ENCODE measurements at regions not wholly inside any gene's neighbourhood (a gene's known extent, or its start where the extent isn't known, plus 50 kb on each side); places are given as distances from the start of the nearest gene placed in this dataset.

DNA sequence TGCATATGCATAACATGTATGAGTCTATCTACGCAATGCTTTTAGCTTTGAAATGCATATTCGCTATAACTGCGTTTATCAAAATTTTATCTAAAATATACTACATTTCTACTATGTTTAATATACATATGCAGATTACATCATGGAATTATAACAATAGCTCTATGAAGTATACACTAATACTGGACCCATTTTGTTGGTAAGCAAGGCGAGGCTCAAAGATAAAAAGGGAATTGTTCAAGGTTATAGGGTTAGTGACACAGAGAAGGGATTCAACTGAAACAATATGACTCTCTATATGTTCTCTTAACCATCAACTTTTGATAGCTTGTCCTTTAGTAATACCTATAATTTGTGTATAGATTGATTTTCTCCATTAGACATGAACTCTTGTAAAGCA lies 60.9 kb upstream of the SMIM36 start:
- TF ChIP-seq, protein P1, sequence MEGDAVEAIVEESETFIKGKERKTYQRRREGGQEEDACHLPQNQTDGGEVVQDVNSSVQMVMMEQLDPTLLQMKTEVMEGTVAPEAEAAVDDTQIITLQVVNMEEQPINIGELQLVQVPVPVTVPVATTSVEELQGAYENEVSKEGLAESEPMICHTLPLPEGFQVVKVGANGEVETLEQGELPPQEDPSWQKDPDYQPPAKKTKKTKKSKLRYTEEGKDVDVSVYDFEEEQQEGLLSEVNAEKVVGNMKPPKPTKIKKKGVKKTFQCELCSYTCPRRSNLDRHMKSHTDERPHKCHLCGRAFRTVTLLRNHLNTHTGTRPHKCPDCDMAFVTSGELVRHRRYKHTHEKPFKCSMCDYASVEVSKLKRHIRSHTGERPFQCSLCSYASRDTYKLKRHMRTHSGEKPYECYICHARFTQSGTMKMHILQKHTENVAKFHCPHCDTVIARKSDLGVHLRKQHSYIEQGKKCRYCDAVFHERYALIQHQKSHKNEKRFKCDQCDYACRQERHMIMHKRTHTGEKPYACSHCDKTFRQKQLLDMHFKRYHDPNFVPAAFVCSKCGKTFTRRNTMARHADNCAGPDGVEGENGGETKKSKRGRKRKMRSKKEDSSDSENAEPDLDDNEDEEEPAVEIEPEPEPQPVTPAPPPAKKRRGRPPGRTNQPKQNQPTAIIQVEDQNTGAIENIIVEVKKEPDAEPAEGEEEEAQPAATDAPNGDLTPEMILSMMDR (IDR thresholded peaks at IDR 0.05; ENCODE audit: control insufficient read depth, extremely low read depth, insufficient read depth), result no peak
- DNase-seq (ENCODE audit: low read depth), result no peak

DNA sequence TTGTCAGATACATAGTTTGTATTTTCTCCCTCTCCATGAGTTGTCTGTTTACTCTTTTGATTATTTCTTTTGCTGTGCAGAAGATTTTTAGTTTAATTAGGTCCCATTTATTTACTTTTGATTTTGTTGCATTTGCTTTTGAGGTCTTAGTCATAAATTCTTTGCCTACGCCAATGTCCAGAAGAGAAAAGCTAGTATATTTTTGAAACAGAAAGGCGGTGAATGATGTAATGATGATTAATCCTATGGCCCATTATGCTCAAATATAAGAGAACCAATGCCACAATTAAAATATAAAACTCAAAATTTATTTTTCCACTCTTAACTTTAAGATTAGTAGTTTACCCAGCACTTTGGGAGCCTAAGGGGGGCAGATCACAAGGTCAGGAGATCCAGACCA lies 59.8 kb upstream of the SMIM36 start:
- no peak overlapping the region for H3K4me3 ChIP-seq (ENCODE audit: low read depth, low read length)
- DNase-seq (ENCODE audit: low read depth), result no peak
- TF ChIP-seq, protein P1 (IDR thresholded peaks at IDR 0.05; ENCODE audit: control insufficient read depth, extremely low read depth, insufficient read depth), result no peak

More for the DNA sequence above, 60.9 kb upstream of the SMIM36 start:
- H3K4me3 ChIP-seq (ENCODE audit: low read depth, low read length), result no peak overlapping the region

DNA sequence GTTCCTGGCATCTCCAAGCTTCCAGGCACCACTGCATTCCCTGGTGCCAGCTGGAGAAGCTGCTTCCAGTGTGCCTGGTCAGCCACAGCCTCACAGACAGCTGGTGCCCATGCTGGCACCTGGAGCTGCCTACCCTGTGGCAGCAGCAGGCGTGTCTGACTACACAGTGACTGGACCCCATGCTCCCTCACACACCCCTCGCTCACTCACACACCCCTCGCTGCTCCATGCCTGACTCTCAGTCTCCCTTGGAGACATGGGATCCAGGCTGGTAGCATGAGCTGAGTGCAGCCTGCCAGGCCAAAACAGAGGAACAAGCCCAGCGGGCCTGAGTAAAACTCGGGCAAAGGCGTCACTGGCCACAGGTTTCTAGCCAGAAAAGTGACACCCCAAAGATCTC lies 59.1 kb upstream of the SMIM36 start:
- TF ChIP-seq, protein P1 (IDR thresholded peaks at IDR 0.05; ENCODE audit: control insufficient read depth, extremely low read depth, insufficient read depth), result no peak
- DNase-seq (ENCODE audit: low read depth), result no peak
- H3K4me3 ChIP-seq (ENCODE audit: low read depth, low read length), result no peak overlapping the region

DNA sequence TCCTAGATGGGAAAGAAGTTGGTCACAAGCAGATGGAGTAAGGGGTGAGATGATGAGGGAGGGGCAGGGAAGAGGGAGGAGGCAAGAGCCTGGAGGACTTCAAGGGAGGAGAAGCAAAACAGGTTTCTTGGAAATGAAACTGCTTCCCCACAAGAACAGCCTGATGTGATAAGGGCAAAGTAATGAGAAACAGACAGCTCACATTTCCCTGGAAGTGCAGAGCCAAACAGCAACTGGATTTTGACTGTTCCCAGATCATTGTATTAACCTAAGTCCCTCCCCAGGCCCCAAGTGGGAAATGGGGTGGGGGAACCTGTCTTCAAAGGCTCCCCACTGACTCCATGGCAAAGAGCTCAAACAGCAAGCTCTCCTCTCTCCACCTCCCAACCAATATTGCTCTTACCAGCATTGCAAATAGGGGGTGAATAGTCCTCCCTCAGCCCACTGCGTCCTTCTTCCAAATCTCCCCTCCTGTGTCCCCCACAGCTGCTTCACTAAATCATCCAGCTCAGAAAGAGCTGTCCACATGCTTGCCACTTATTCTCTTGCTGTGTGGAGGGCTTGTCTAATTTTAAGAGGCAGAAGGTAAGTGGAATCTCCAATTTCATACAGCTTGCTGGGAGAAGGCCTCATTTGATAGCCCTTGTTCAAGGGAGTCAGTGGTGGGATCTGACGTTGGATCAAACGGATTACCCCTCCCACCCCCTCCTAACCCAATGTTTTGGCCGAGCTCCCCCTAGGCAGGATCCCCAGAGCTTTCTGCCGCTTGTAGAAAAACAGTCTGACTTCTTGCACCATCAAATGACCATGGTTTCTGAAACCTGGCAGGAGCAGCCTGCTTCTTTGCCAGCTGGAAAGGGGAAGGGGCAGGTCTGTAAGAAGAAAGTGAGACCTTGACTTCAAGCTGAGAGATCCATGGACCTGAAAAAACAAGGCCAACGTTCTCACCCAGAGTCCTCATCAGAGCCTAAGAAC lies 56.3 kb upstream of the SMIM36 start:
- H3K4me3 ChIP-seq (ENCODE audit: low read depth, low read length), result no peak overlapping the region
- TF ChIP-seq, protein P1 (IDR thresholded peaks at IDR 0.05; ENCODE audit: control insufficient read depth, extremely low read depth, insufficient read depth), result no peak
- DNase-seq (ENCODE audit: low read depth), result no peak

DNA sequence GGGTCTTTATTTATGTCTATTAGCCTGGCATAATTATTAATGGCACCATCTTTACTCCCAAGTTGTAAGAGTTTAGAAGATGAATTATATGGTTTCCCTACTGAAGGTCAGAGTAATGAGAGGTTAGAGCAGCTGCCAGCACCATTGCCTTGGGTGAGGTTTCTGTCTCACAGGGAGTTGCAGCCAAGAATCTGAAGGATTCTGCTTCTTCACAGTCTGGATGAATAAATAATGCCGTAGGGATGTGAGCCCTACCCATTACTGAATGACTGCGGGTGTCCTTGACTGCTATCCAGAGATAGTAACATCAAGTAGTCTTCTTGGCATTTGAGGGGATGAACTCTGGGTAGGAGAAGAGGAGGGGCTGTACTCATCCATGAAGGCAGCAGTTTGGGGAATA lies 52.8 kb upstream of the SMIM36 start:
- no peak for DNase-seq (ENCODE audit: low read depth)
- TF ChIP-seq, protein P1 (IDR thresholded peaks at IDR 0.05; ENCODE audit: control insufficient read depth, extremely low read depth, insufficient read depth), result no peak
- H3K4me3 ChIP-seq (ENCODE audit: low read depth, low read length), result no peak overlapping the region

DNA sequence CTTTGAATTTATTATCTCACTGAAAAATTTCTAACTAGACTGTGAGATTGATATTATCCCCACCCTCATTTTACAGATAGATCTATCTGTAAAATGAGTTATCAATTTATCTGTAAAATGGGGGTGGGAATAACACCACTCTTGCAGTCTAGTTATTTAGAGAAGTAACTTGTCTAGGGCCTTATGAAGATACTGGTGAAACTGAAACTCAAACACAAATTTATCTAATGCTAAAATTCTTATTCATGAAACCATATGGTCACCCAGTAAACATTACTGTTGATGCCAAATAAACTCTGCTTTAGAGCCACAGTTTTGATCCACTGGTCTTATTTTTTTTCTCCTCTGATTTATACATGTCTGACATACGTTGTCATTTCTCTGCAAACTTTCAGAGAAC lies 52.1 kb upstream of the SMIM36 start:
- TF ChIP-seq, protein P1 (IDR thresholded peaks at IDR 0.05; ENCODE audit: control insufficient read depth, extremely low read depth, insufficient read depth), result no peak
- DNase-seq (ENCODE audit: low read depth), result no peak

More for the DNA sequence above, 52.1 kb upstream of the SMIM36 start:
- no peak overlapping the region for H3K4me3 ChIP-seq (ENCODE audit: low read depth, low read length)
